HG02642 (cell line): ENCODE measurements at regions not wholly inside any gene's neighbourhood (a gene's known extent, or its start where the extent isn't known, plus 50 kb on each side); places are given as distances from the start of the nearest gene placed in this dataset.

ENCODE experiments used
- ATAC-seq: cut with Tn5 transposase; IDR thresholded peaks from one replicate; pipeline ENCODE4 v1.9.1; 2021; ENCODE audit warnings: mild to moderate bottlenecking; ENCODE audit not compliant: unreplicated experiment, poor library complexity

DNA sequence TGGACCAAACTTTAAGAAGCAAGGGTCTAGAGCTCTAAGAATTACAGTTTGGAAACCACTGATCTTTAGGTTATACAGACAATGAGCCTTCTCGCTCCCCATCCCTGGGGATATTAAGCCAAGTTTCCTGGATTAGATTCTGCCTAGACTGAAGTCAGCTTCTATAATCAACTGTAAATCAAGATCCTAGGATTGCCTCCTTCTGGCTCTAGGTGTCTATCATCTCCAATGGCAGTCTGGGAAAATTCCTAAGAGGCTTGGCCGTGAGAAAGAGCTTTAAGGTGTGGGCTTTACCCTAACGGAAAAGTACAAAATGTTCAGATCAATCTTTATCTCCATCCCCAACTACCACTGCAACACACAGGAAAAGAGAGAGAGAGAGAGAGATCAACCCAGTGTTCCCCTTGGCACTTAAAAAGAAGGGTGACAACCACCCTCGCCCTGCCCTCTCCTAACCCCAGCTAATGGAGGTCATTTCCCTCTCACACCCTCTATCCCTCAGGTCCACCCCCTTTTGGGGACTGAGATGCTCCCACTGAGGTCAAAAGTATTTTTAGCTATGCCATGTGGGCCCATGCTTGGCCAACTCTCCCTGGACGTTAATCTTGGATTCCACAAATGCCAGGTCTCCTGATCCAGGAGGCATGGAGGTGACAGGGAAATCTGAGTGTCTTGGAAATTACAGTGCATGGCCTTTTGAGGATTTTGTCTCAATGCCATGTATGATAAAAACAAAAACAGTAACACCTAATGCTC, 202.8 kb upstream of the BCL6 start:
- no peak for ATAC-seq

DNA sequence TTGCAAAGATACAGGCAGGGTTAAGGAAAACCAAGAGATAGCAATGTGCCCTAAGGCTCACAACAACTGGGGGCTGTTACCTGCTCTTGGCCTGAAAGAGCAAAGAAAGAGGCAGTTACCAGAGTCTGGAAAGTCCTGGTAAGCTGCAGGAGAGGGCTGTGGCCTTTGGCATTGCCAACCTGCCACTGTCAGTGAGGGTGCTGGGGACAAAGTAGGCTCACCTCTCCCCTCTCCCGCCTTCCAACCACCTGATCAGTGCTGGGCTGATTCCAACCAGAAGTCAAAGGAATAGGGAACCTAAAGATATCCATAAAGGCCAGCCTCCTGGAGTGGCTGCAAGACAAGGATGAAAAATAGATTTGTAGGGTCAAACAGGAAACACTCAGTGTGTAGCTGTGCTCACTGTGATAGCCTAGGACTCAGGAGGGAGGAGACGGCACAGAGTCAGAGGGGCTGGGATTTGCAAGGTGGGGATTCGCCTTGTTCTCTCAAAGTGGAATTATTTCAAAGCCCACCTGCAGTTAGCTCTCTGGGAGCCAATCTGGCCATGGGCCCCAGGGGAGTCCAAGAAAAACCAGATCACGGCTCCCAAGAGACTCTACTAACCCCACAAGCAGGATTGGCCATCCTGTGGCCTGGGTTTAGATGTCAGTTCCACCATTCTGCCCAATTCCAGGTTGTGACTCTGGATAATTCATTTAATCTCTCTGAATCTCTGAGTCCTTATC, 204.0 kb upstream of the BCL6 start:
- ATAC-seq, result no peak

DNA sequence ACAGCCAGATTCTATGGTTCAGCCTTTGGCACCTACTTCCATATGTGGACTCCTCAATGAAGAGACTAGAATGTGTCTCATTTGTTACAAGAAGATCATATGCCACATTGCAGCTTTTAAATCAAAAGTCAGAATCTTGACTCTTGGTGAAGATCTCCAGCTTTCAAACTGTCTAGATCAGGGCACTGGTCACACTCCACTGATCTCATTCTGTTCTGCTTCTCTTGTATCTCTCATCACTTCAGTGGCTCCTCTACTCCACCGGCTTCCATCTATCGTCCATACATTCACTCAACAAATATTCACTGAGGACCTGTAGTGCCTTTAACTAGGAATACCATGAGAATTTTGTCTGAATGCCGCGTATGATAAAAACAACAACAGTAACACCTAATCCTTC, 203.3 kb upstream of the LPP start:
- ATAC-seq, result no peak

DNA sequence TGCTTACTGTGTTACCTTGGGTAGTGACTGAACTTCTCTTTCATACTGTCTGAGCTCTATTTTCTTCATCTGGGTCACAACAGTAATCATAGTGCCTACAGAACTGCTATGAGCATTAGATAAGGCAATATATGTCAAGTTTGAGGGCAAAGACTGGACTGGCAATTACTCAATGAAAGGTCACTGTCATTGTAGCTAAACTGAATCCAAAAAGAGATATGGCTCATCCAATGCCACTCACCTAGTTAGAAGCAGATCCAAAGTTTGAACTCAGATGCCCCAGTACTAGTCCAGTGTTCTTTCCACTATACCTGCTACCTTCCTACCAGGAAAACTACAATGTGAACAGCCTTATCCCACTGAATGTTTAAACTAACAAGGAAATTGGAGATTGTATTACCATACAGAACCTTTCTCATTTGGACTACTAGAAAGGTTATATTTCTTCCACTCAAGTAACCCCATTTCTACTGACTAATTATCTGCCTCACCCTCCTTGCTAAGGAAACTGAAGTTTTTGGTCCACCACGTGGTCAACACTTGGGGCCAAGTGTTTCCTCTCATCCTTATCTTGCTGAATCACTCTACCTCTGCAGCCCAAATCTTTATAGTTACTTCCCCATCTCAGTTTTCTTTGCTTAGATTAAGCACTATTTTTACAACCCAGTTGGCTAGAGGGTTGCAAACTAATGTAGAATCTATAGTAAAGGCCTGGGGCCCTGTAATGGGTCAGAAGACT, 202.3 kb upstream of the LPP start:
- ATAC-seq, result no peak

DNA sequence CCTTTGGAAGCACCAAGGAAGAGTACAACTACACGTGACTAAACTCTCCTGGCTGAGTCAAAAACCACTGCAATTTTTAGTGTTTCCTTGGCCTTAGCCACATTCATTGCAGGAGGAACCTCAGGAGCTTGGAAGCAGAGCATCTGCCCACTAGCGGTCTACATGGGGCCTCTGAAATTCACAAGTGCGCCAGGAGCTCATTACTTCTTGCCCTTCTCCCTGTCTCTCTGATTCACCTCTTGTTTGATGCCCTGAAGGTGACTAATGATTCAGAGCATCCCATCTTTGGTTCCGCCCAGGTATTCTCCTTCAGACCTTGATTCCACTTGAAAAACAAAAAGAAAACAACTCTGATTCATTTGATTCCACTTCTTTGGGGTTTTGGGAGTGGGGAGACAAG, 201.1 kb upstream of the LPP start:
- no peak for ATAC-seq

DNA sequence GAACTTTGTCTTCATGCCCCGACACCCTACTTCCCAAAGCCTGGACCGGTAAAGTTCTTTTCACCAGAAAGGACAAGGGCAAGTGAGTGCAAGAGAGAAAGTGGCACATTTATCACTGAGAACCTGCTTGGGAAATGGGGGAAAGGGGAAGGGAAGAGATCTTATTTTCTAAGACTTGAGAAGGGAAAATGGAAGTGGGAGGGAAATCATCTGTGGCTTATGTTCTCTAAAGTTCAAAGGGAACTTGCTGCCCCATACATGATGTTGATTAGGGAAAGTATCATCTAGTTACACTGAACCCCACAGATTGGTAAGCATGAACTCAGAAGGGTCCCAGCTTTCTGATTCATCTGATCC, 199.5 kb upstream of the LPP start:
- no peak for ATAC-seq

DNA sequence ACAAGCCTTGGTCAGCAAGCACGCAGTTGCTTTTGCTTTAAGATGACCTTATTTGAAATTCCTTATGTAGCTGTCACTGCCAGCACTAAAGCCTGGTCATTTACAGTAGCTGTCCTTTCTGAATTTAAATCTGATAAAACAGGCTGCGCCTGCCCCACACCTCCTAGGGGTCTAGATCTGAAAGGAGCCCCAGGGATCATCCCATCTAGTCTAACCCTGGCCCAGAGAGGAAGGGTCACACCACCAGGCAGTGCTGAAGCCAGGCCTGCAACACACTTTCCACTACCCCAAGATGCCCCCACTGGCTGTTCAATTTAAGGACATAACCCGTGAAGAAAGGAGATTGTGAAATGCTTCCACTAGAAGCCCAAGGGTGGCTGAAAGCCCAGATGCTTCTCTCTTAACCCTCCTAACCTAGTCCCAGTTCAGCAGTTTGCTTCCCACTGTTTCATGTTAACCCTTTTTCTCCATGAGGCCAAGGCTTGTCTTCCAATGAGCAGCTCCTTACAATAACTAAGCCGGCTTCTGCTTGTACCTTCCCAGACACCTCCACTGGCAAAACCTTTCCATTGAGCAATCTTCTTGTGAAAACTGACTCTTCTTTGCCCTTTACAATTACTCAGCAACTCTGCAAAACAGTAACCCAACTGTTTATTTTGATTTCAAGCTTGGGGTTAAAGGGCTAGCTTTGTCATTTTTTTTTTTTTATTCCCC, 198.9 kb upstream of the LPP start:
- ATAC-seq, result no peak

DNA sequence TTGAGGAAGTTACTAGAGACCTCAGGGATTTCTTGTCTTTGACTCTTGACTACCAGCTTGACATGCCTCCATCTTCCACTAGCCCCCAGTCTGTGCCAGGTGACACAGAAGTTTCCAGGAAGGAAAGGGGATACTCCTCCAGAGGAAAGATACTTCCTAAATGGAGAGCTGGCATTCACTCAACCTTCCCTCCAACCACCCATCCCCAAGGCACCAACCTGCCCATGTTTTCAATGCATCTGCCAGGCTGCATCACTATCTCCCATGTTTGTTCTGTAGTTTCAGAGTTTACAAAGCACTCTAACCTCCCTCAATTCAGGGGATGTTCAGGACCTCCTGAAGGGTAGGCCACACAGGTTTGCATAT, 198.4 kb upstream of the LPP start:
- ATAC-seq, result no peak

DNA sequence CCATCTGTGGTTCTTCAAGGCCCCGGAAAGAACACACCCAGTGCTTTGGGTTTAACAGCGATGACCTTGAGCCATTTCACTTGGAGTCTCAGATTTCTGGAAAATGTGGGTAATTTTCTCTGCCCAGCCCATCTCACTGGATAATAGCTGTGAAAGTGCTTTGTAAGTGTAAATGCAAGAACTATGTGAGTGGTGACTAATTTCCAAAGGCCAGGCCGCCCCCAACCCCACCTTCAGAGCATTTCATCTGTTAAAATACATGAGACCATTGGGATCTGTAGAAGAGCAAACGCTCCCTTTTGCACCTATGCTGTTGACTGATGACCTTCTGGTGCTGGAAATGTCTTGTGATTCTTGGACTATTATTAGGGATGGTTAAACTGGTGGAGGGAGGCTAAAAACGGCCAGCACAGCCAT, 196.8 kb upstream of the LPP start:
- no peak for ATAC-seq

DNA sequence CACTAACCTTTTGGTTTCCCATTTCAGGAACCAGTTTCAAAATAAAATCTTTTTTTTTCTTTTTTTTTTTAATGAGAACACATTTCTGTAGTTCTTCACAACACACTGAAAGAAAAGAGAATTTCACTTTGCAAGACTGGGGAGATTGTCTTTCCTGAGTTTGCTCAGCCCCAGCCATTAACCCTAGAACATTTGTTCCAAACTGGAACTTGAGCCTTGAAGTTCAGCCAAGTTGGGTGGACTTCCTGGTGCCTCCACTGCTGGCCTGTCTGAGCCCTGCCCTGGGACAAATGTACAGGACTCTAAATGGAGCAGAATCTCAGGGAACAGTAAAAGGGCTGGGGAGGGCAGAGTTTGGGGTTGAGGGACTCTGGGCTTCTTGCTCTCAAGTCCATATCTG, 196.4 kb upstream of the LPP start:
- no peak for ATAC-seq

DNA sequence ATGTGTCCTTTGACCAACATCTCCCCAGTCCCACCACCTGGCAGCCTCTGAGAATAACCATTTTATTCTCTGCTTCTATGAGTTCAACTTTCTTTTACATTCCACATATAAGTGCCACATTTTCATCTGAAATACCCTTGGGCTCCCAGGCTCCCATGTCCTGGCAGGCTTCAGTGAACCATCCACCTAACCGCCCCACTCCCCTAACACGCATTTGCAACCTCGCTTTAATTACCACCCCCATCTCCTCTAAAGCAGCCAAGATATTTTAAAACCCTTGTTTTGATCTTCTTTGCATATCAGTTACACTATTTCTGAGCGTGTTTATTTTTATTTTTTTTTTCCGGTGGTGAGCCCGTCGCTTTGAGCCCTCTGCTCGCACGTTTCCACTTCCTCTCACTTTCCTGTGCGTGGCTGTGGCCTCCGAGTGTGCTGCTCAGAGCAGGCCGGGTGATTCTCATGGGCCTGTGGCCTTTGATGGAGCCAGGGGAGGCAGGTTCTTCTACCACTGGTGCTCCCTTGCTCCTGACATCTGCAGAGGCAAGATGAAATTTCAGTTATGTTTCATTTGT, 195.4 kb upstream of the LPP start:
- no peak for ATAC-seq

DNA sequence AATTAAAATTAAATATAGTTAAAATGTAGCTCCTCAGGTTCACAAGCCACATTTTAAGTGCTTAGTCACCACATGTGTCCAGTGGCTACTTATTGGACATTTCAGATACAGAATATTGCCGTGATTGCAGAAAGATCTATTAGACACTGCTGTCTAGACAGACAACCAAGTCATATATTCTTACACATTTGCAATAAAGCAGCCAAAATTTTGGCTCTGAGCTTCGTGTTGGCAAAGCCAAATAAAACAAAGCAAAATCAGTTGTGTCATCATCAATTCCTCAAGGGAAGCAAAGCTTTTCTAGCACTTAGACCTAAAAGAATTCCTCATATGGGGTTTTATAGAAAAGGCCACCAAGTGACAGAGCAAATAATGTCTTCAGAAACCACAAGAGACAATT, 193.1 kb upstream of the LPP start:
- ATAC-seq, result no peak

DNA sequence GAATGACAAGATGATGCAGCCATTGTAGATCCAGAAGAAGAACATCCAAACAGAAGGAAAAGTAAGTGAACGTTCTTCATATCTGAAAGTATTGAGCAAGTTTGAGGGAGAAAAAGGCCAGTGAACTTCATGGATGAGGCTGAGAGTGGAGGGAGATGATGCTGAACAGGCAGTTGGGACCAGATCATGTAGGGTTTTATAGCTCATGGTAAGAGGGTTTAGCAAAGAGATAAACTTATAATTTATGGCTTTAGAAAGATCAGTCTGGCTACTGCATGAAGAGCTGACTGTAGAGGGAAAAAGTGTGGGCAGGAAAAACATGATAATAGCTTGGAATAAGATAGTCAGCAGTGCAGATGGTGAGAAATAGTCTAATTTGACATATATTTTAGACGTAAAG, 192.6 kb upstream of the LPP start:
- ATAC-seq, result no peak

DNA sequence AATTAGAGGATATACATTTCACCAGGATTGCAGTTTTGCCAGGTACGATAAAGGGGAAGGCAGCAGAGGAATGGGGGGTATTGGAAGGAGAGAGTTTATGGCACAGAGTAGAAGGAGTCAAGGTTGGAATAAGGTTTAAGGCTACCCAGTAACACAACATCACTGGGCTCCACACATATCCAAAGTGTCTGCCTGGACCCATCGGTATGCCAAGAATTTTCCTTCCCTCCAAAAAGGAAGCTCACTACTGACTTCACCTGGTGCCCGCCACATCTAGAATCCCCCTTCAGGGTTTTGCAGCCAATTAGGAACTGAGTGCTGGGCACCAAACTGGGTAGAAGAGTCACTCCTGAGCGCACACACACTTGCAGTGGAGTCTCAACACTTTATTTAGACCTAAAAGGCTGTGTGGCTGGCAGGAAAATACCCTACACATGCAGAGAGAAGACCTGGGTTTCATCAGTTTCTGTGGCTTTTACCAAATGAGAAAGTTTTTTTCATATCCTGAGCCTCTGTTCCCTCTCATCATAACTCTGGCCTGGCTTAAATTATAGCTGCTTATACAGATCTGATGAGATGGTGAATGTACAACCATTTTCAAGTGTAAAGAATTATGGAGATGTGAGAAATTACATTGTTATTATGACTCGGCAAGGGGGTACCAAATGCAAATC, 190.8 kb upstream of the LPP start:
- no peak for ATAC-seq

DNA sequence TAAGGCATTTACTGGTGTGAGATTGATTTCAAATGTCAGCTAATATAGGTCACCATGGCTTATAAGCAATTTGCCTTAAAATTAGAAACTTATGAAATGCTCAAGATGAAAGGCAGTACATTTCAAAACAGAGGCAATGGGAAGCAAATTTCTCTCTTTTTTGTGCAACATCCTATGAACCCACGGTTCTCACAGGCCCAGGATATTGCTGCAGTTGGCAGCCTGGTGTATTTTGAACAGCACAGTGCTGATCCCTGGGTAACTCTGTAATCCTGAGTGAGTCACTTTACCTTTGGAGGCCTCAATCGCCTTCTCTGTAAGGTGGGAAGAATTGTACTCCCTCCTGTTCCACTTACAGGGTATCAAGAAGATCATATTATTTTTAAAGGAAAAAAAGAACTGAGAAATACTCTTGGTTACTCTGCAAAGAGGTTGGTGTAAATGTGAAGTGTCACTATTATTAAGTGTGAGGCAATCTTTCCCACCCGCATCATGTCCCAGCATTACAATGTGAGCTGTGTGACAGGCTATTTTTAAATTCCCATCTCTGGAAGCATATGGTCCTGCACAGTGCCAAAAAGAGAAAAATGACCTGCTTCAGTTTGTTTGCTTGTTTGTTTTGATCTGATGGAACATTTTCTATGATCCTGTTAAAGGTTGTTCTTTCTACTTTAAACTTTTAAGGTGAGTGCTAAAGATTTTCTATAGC, 190.1 kb upstream of the LPP start:
- ATAC-seq, result no peak

DNA sequence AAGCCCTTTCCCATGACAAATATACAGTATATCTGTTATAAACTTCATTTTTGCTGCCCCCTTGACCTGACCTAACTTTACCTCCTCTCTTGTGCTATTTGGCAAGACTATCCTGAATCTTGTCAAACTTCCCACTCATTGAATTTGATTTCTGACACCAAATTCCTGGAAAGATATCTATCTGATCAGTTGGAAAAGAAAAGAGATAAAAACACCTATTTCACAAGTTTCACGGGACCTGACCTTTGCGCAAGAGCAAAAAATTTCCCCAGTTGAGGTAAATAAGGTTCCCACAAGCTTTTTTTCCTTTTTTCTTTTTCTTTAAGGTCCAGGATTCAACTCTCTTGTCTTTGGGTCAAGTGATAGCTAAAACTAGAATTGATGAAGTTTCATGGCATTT, 189.2 kb upstream of the LPP start:
- ATAC-seq, result no peak

DNA sequence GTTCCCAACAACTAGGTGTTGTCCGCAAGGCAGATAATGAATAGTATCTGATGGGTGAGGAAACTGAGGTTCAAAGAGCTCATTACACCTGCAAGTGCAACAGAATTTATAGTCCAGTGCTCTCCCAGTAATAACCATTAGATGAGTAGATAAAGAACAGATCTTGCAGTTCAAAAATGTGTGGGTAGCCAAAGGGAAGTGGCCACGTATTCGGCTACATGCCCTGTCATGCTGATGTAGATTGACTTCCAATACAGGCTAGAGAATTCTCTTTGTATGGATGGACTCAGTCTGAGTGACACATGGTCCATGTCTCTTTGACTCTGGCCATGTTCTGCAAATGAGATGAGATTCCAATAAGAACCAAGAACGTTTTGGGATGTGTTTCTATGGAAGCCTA, 187.9 kb upstream of the LPP start:
- ATAC-seq, result no peak

DNA sequence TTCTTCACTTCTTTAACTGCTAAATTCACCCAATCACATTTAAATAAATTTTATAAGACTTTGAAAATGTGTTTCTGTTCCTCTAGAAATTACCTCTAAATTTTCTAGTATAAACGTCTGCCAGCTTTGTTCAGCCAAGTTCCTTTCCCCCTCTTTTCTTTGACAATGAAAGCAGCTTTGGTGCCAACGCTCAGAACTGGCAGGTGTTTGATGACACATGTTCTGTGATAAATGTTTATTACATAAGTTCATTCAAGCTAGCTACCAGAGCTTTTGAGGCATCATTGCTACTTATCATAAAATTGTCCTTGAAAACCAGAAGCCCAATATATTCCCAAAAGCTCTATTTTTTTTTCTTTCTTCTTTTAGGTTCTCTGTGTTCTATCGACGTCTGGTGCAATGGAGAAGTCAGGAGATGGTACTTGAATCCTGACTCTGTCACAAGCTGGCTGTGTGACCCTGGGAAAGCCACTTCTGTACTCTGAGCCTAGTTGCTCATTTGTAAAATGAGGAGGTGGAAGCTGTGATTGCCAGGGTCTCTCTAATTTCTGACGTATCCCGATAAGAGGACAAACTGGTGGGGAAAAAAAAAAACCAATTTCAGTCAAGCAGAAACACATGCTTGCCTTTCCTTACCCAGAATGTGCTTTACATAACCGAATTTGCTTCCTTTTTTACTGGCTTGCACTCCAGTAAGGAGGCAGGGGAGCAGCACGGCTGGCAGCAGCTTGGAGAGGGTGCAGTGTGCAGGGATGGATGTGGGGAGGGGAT, 187.1 kb upstream of the LPP start:
- ATAC-seq, result no peak

DNA sequence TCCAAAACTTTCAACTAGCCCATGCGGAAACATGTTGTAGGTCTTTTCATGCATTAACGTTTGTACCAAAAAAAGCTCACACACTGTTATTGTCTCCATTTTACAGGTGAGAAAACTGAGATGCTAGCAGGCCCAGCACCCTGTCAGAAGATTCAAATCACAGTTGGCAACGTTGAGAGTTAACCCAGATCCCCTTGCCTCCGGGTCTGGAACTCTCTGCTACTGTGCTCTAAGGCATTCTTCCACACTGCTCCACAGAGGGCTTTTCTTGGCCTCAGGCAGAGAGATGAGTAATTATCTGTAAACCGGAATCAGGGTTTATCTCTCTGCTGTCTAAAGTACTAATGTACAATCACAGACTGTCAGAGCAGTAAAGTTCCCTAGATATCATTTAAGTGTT, 186.0 kb upstream of the LPP start:
- ATAC-seq, result no peak
